NB4 (cell line): ENCODE measurements at regions not wholly inside any gene's neighbourhood (a gene's known extent, or its start where the extent isn't known, plus 50 kb on each side); places are given as distances from the start of the nearest gene placed in this dataset.

Source experiments
- CTCF ChIP-seq: IDR thresholded peaks from one replicate; pipeline ENCODE4 v1.5.1; 2012; ENCODE audit warnings: low read depth, low read length
- MYC ChIP-seq: IDR thresholded peaks from 2 replicates; pipeline ENCODE4 v1.6.1; 2011; ENCODE audit warnings: low read depth, low read length

GRCh38 chr11:50088231-50088630 is 55.6 kb downstream of the OR4C45 start:
- TF ChIP-seq CTCF (no peak), MYC (no peak)
